Memory B cell (primary cell): ENCODE measurements at regions not wholly inside any gene's neighbourhood (a gene's known extent, or its start where the extent isn't known, plus 50 kb on each side); places are given as distances from the start of the nearest gene placed in this dataset.
"Not testable (repeated sequence)": the region's sequence is repeated elsewhere in the genome, so short reads cannot be mapped to it uniquely, and the experiment has no call there.

Source experiments
- ATAC-seq: fragments of 150-1000 bp; cut with Tn5 transposase; 2 replicates; pipeline ENCODE4 v1.10.0; 2021; ENCODE audit warnings: low read depth, mild to moderate bottlenecking, moderate library complexity
- DNase-seq, 2 donors: peaks; one replicate each; pipeline ENCODE4 v3.0.0; 2022; ENCODE audit warnings: low spot score in 2 of 2
- H3K27ac Mint-ChIP-seq: one replicate; pipeline ENCODE4 v1.8.0; 2022; ENCODE audit warnings: mild to moderate bottlenecking, moderate library complexity, mixed read lengths
- H3K27me3 Mint-ChIP-seq: one replicate; pipeline ENCODE4 v1.8.0; 2022; ENCODE audit warnings: mixed read lengths
- H3K36me3 Mint-ChIP-seq: one replicate; pipeline ENCODE4 v1.8.0; 2022; ENCODE audit warnings: mild to moderate bottlenecking, mixed read lengths
- H3K4me1 Mint-ChIP-seq: one replicate; pipeline ENCODE4 v1.8.0; 2022; ENCODE audit warnings: mixed read lengths
- H3K4me3 Mint-ChIP-seq: one replicate; pipeline ENCODE4 v1.8.0; 2022; ENCODE audit warnings: mild to moderate bottlenecking, moderate library complexity, mixed read lengths
- H3K9me3 Mint-ChIP-seq: one replicate; pipeline ENCODE4 v1.8.0; 2022; ENCODE audit warnings: mixed read lengths

GRCh38 chr7:145151676-145152075 is 315.8 kb upstream of the TPK1 start:
- no peaks in the 10 kb centered on the region for H3K9me3 Mint-ChIP-seq
- DNase-seq (no peak), ATAC-seq (no peak)
- no peaks in the 10 kb centered on the region for H3K4me1 Mint-ChIP-seq
- no peak overlapping the region for H3K27ac Mint-ChIP-seq
- H3K4me3 Mint-ChIP-seq: no peak overlapping the region
- no peaks in the 10 kb centered on the region for H3K36me3 Mint-ChIP-seq
- H3K27me3 Mint-ChIP-seq: no peaks in the 10 kb centered on the region

GRCh38 chr7:145147865-145148264 is 312.0 kb upstream of the TPK1 start:
- DNase-seq: no peak
- Mint-ChIP-seq H3K4me1 (no peaks in the 10 kb centered on the region), H3K27me3 (no peaks in the 10 kb centered on the region), H3K27ac (no peak overlapping the region), H3K9me3 (no peaks in the 10 kb centered on the region), H3K36me3 (no peaks in the 10 kb centered on the region), H3K4me3 (no peak overlapping the region)
- no peak for ATAC-seq

GRCh38 chr7:145143685-145144084 is 307.8 kb upstream of the TPK1 start:
- DNase-seq: no peak
- no peak for ATAC-seq
- Mint-ChIP-seq H3K4me1 (no peaks in the 10 kb centered on the region), H3K9me3 (no peaks in the 10 kb centered on the region), H3K27ac (no peak overlapping the region), H3K27me3 (no peaks in the 10 kb centered on the region), H3K36me3 (no peaks in the 10 kb centered on the region), H3K4me3 (no peak overlapping the region)

- DNase-seq: no peak
- Mint-ChIP-seq H3K27me3 (no peaks in the 10 kb centered on the region), H3K4me1 (no peaks in the 10 kb centered on the region), H3K36me3 (no peaks in the 10 kb centered on the region), H3K9me3 (no peaks in the 10 kb centered on the region), H3K4me3 (no peak overlapping the region), H3K27ac (no peak overlapping the region)
- no peak for ATAC-seq
Measured at GRCh38 chr7:145134377-145134776, 298.5 kb upstream of the TPK1 start.

- Mint-ChIP-seq H3K4me1 (no peaks in the 10 kb centered on the region), H3K27ac (no peak overlapping the region), H3K4me3 (no peak overlapping the region), H3K36me3 (no peaks in the 10 kb centered on the region), H3K9me3 (no peaks in the 10 kb centered on the region), H3K27me3 (peaks cover 3% of the 10 kb centered on the region)
- DNase-seq (no peak), ATAC-seq (no peak)
Measured at GRCh38 chr7:145123502-145123901, 287.6 kb upstream of the TPK1 start.

- H3K27me3 Mint-ChIP-seq: no peaks in the 10 kb centered on the region
- no peaks in the 10 kb centered on the region for H3K36me3 Mint-ChIP-seq
- ATAC-seq (no peak), DNase-seq (no peak)
- no peaks in the 10 kb centered on the region for H3K4me1 Mint-ChIP-seq
- no peak overlapping the region for H3K27ac Mint-ChIP-seq
- no peaks in the 10 kb centered on the region for H3K9me3 Mint-ChIP-seq
- no peak overlapping the region for H3K4me3 Mint-ChIP-seq
Measured at GRCh38 chr7:145106001-145106400, 270.1 kb upstream of the TPK1 start.

GRCh38 chr7:145105561-145105960 is 269.7 kb upstream of the TPK1 start:
- no peaks in the 10 kb centered on the region for H3K27me3 Mint-ChIP-seq
- no peaks in the 10 kb centered on the region for H3K36me3 Mint-ChIP-seq

GRCh38 chr7:145104400-145104799 is 268.5 kb upstream of the TPK1 start:
- H3K4me1 Mint-ChIP-seq: no peaks in the 10 kb centered on the region
- H3K36me3 Mint-ChIP-seq: no peaks in the 10 kb centered on the region
- ATAC-seq (no peak), DNase-seq (no peak)
- peaks cover 3% of the 10 kb centered on the region for H3K27me3 Mint-ChIP-seq
- H3K4me3 Mint-ChIP-seq: no peak overlapping the region
- H3K9me3 Mint-ChIP-seq: no peaks in the 10 kb centered on the region
- no peak overlapping the region for H3K27ac Mint-ChIP-seq

More at GRCh38 chr7:145105561-145105960, 269.7 kb upstream of the TPK1 start:
- no peak for DNase-seq
- no peak for ATAC-seq
- H3K4me3 Mint-ChIP-seq: no peak overlapping the region
- H3K27ac Mint-ChIP-seq: no peak overlapping the region
- no peaks in the 10 kb centered on the region for H3K4me1 Mint-ChIP-seq
- no peaks in the 10 kb centered on the region for H3K9me3 Mint-ChIP-seq

- not testable (repeated sequence) for DNase-seq, H3K9me3 Mint-ChIP-seq, H3K4me3 Mint-ChIP-seq, H3K27ac Mint-ChIP-seq, H3K27me3 Mint-ChIP-seq, H3K4me1 Mint-ChIP-seq, H3K36me3 Mint-ChIP-seq, ATAC-seq
Measured at GRCh38 chr7:145102199-145102598, 266.3 kb upstream of the TPK1 start.

GRCh38 chr7:145092766-145093165 is 256.9 kb upstream of the TPK1 start:
- ATAC-seq (no peak), DNase-seq (no peak)
- H3K27ac Mint-ChIP-seq: no peak overlapping the region
- no peak overlapping the region for H3K4me3 Mint-ChIP-seq
- H3K9me3 Mint-ChIP-seq: no peaks in the 10 kb centered on the region
- peaks cover under 1% of the 10 kb centered on the region for H3K27me3 Mint-ChIP-seq
- H3K36me3 Mint-ChIP-seq: no peaks in the 10 kb centered on the region
- no peaks in the 10 kb centered on the region for H3K4me1 Mint-ChIP-seq

- ATAC-seq: no peak
Measured at GRCh38 chr7:145088111-145088745, 252.4 kb upstream of the TPK1 start.

GRCh38 chr7:145082366-145083161 is 246.7 kb upstream of the TPK1 start:
- peaks cover 2% of the 10 kb centered on the region for H3K9me3 Mint-ChIP-seq
- no peak overlapping the region for H3K27ac Mint-ChIP-seq
- H3K4me1 Mint-ChIP-seq: no peaks in the 10 kb centered on the region
- no peak for ATAC-seq
- no peaks in the 10 kb centered on the region for H3K36me3 Mint-ChIP-seq
- peaks cover 5% of the 10 kb centered on the region for H3K27me3 Mint-ChIP-seq
- DNase-seq: no peak
- no peak overlapping the region for H3K4me3 Mint-ChIP-seq

More at GRCh38 chr7:145088111-145088745, 252.4 kb upstream of the TPK1 start:
- Mint-ChIP-seq H3K4me1 (no peaks in the 10 kb centered on the region), H3K36me3 (no peaks in the 10 kb centered on the region), H3K9me3 (no peaks in the 10 kb centered on the region), H3K27me3 (peaks cover 2% of the 10 kb centered on the region), H3K4me3 (no peak overlapping the region), H3K27ac (no peak overlapping the region)
- DNase-seq: no peak

GRCh38 chr7:145065473-145065872 is 229.6 kb upstream of the TPK1 start:
- peaks cover 1% of the 10 kb centered on the region for H3K27me3 Mint-ChIP-seq
- no peak overlapping the region for H3K4me3 Mint-ChIP-seq
- no peaks in the 10 kb centered on the region for H3K9me3 Mint-ChIP-seq
- H3K4me1 Mint-ChIP-seq: no peaks in the 10 kb centered on the region
- no peak for ATAC-seq
- H3K27ac Mint-ChIP-seq: no peak overlapping the region
- no peak for DNase-seq
- no peaks in the 10 kb centered on the region for H3K36me3 Mint-ChIP-seq

- DNase-seq: no peak
- H3K4me3 Mint-ChIP-seq: no peak overlapping the region
- ATAC-seq: no peak
- H3K27me3 Mint-ChIP-seq: peaks cover 1% of the 10 kb centered on the region
- no peak overlapping the region for H3K27ac Mint-ChIP-seq
- H3K9me3 Mint-ChIP-seq: no peaks in the 10 kb centered on the region
- no peaks in the 10 kb centered on the region for H3K4me1 Mint-ChIP-seq
- H3K36me3 Mint-ChIP-seq: no peaks in the 10 kb centered on the region
Measured at GRCh38 chr7:145064114-145064513, 228.3 kb upstream of the TPK1 start.

GRCh38 chr7:145053781-145054180 is 217.9 kb upstream of the TPK1 start:
- Mint-ChIP-seq H3K4me3 (no peak overlapping the region), H3K4me1 (no peaks in the 10 kb centered on the region), H3K9me3 (peaks cover 2% of the 10 kb centered on the region), H3K27me3 (peaks cover 2% of the 10 kb centered on the region), H3K36me3 (no peaks in the 10 kb centered on the region), H3K27ac (no peak overlapping the region)
- ATAC-seq (no peak), DNase-seq (no peak)
